ENCODE measurements at regions not wholly inside any gene's neighbourhood (a gene's known extent, or its start where the extent isn't known, plus 50 kb on each side); places are given as distances from the start of the nearest gene placed in this dataset.

GRCh38 chr6:163651915-163652668, 237.6 kb downstream of the QKI start:
- H3K27ac ChIP-seq = peak overlapping the region in 1 of 2 donors; percentile 63
- DNase-seq (ENCODE audit: low spot score) = no peak
- H3K4me3 ChIP-seq = no peak overlapping the region
- TF ChIP-seq CTCF (IDR thresholded peaks at IDR 0.05) = no peak

- H3K27ac ChIP-seq = peak overlapping the region in 1 of 2 donors; percentile 28
- no peak for TF ChIP-seq CTCF (IDR thresholded peaks at IDR 0.05)
- no peak for DNase-seq (ENCODE audit: low spot score)
- no peak overlapping the region for H3K4me3 ChIP-seq
These were observed 236.9 kb downstream of the QKI start for GRCh38 chr6:163651426-163651825.

- H3K4me3 ChIP-seq = no peak overlapping the region
- DNase-seq (ENCODE audit: low spot score) = no peak
- TF ChIP-seq CTCF (IDR thresholded peaks at IDR 0.05) = no peak
- no peak overlapping the region for H3K27ac ChIP-seq
These were observed 234.3 kb downstream of the QKI start for GRCh38 chr6:163648868-163649267.

- TF ChIP-seq CTCF (IDR thresholded peaks at IDR 0.05) = no peak
- Histone ChIP-seq H3K4me3 (no peak overlapping the region), H3K27ac (no peak overlapping the region)
- no peak for DNase-seq (ENCODE audit: low spot score)
These were observed 233.1 kb downstream of the QKI start for GRCh38 chr6:163647624-163648023.

GRCh38 chr6:163646866-163647265, 232.3 kb downstream of the QKI start:
- no peak for DNase-seq (ENCODE audit: low spot score)
- no peak for TF ChIP-seq CTCF (IDR thresholded peaks at IDR 0.05)
- H3K4me3 ChIP-seq = no peak overlapping the region

GRCh38 chr6:163646133-163646532, 231.6 kb downstream of the QKI start:
- Histone ChIP-seq H3K27ac (no peak overlapping the region), H3K4me3 (no peak overlapping the region)
- TF ChIP-seq CTCF (IDR thresholded peaks at IDR 0.05) = no peak
- no peak for DNase-seq (ENCODE audit: low spot score)

More at GRCh38 chr6:163646866-163647265, 232.3 kb downstream of the QKI start:
- no peak overlapping the region for H3K27ac ChIP-seq

- DNase-seq (ENCODE audit: low spot score) = no peak
- no peak for TF ChIP-seq CTCF (IDR thresholded peaks at IDR 0.05)
- H3K4me3 ChIP-seq = no peak overlapping the region
- no peak overlapping the region for H3K27ac ChIP-seq
These were observed 231.0 kb downstream of the QKI start for GRCh38 chr6:163645560-163645959.
